Astrocyte of the spinal cord (primary cell): ENCODE measurements at regions not wholly inside any gene's neighbourhood (a gene's known extent, or its start where the extent isn't known, plus 50 kb on each side); places are given as distances from the start of the nearest gene placed in this dataset.

Source experiments
- DNase-seq: peaks from one replicate; pipeline ENCODE4 v3.0.0; 2011; ENCODE audit warnings: low read depth, low spot score
- H3K4me3 ChIP-seq: 2 replicates; pipeline ENCODE4 v1.5.1; 2011; ENCODE audit warnings: low read depth, mild to moderate bottlenecking, low read length, moderate library complexity
- CTCF ChIP-seq: IDR thresholded peaks from 2 replicates; pipeline ENCODE4 v1.5.1; 2012; ENCODE audit warnings: low read depth, mild to moderate bottlenecking, low read length, inconsistent platforms
- in situ Hi-C: cut with HindIII; loops from 2 replicates; pipeline ENCODE4 v1.10.0; 2017; ENCODE audit warnings: low sequenced_read_pairs

GRCh38 chr18:25425024-25425423 is 73.1 kb upstream of the ZNF521 start:
- DNase-seq, result no peak
- H3K4me3 ChIP-seq, result no peak overlapping the region
- no peak for TF ChIP-seq CTCF
- in situ Hi-C loops, result no loop called here

- in situ Hi-C loops, result no loop called here
- no peak for TF ChIP-seq CTCF
- H3K4me3 ChIP-seq, result no peak overlapping the region
- DNase-seq, result no peak
Measured at GRCh38 chr18:25423760-25424159, 71.8 kb upstream of the ZNF521 start.

- no peak for TF ChIP-seq CTCF
- DNase-seq, result no peak
- H3K4me3 ChIP-seq, result no peak overlapping the region
- in situ Hi-C loops, result no loop called here
Measured at GRCh38 chr18:25423267-25423666, 71.3 kb upstream of the ZNF521 start.

- in situ Hi-C loops, result no loop called here
- no peak for DNase-seq
- no peak overlapping the region for H3K4me3 ChIP-seq
- no peak for TF ChIP-seq CTCF
Measured at GRCh38 chr18:25422230-25422629, 70.3 kb upstream of the ZNF521 start.

GRCh38 chr18:25420077-25420825 is 68.3 kb upstream of the ZNF521 start:
- no peak overlapping the region for H3K4me3 ChIP-seq
- no peak for DNase-seq
- in situ Hi-C loops, result no loop called here
- no peak for TF ChIP-seq CTCF

GRCh38 chr18:25416374-25416773 is 64.4 kb upstream of the ZNF521 start:
- in situ Hi-C loops, result no loop called here
- TF ChIP-seq CTCF, result no peak
- no peak for DNase-seq
- H3K4me3 ChIP-seq, result no peak overlapping the region

GRCh38 chr18:25409971-25410370 is 58.0 kb upstream of the ZNF521 start:
- no peak for TF ChIP-seq CTCF
- H3K4me3 ChIP-seq, result no peak overlapping the region
- DNase-seq, result no peak
- in situ Hi-C loops, result no loop called here
